RWPE1 (cell line): ENCODE measurements at regions not wholly inside any gene's neighbourhood (a gene's known extent, or its start where the extent isn't known, plus 50 kb on each side); places are given as distances from the start of the nearest gene placed in this dataset.

Experiments used
- CTCF ChIA-PET: fragments of 350-600 bp; sonication (Branson Sonifier 250); formaldehyde crosslinking; extraction: SDS; loops from one replicate; lab custom pipeline; 2021; lab: Yijun Ruan, JAX
- POLR2A ChIA-PET: fragments of 400-600 bp; formaldehyde crosslinking; extraction: SDS; loops from one replicate; lab custom pipeline; 2020; ENCODE audit warnings: antibody characterized with exemption; ENCODE audit not compliant: low non-redundant PET; lab: Yijun Ruan, JAX
- DNase-seq: peaks from one replicate; pipeline ENCODE4 v3.0.0; 2012; ENCODE audit warnings: low spot score
- H3K27ac ChIP-seq: fragments of 450-650 bp; 2 replicates; pipeline ENCODE4 v1.5.1; 2017
- CTCF ChIP-seq: fragments of 450-650 bp; conservative IDR thresholded peaks from 2 replicates; pipeline ENCODE4 v1.5.1; 2017; ENCODE audit warnings: low read depth, mild to moderate bottlenecking

GRCh38 chr21:26225046-26225445 is 54.5 kb upstream of the APP start:
- TF ChIP-seq CTCF, result no peak
- H3K27ac ChIP-seq, result no peak overlapping the region
- ChIA-PET POLR2A (no interaction called here), CTCF (no interaction called here)
- DNase-seq, result no peak

GRCh38 chr21:26224366-26224765 is 53.8 kb upstream of the APP start:
- CTCF ChIA-PET, result interaction anchor here (0.7 kb wide), 2 partner anchors 284 to 391 kb away, joined by 3 read pairs; no protein-coding TSS in a partner anchor
- POLR2A ChIA-PET, result no interaction called here

More at GRCh38 chr21:26224366-26224765, 53.8 kb upstream of the APP start:
- H3K27ac ChIP-seq, result no peak overlapping the region
- DNase-seq, result no peak
- TF ChIP-seq CTCF, result no peak
